ENCODE measurements at regions not wholly inside any gene's neighbourhood (a gene's known extent, or its start where the extent isn't known, plus 50 kb on each side); places are given as distances from the start of the nearest gene placed in this dataset.
"Not testable (repeated sequence)": the region's sequence is repeated elsewhere in the genome, so short reads cannot be mapped to it uniquely, and the experiment has no call there.

DNA sequence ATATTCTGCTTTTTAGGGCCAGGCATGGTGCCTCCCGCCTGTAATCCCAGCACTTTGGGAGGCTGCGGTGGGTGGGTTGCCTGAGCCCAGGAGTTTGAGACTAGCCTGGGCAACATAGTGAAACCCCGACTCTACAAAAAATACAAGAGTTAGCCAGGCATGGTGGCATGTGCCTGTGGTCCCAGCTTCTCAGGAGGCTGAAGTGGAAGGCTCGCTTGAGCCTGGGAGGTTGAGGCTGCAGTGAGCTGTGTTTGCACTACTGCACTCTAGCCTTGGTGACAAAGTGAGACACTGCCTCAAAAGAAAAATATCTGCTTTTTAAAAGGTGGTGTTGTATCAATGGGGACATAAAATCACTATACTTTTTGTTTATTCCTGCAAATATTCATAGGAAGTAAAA, 112.8 kb downstream of the C3orf38 start:
- no peak overlapping the region for H3K4me3 Mint-ChIP-seq
- DNase-seq (no peak), ATAC-seq (no peak)

GRCh38 chr3:88263417-88264100, 113.8 kb downstream of the C3orf38 start:
- DNase-seq: no peak
- no peaks in the 10 kb centered on the region for H3K9me3 Mint-ChIP-seq
- no peaks in the 10 kb centered on the region for H3K27me3 Mint-ChIP-seq
- no peaks in the 10 kb centered on the region for H3K4me1 Mint-ChIP-seq
- no peak for ATAC-seq
- H3K36me3 Mint-ChIP-seq (ENCODE audit: low read depth): no peaks in the 10 kb centered on the region
- no peak overlapping the region for H3K27ac Mint-ChIP-seq
- no peak overlapping the region for H3K4me3 Mint-ChIP-seq

More for the DNA sequence above, 112.8 kb downstream of the C3orf38 start:
- Mint-ChIP-seq H3K36me3 (ENCODE audit: low read depth) (no peaks in the 10 kb centered on the region), H3K9me3 (no peaks in the 10 kb centered on the region), H3K27ac (no peak overlapping the region), H3K27me3 (no peaks in the 10 kb centered on the region), H3K4me1 (no peaks in the 10 kb centered on the region)

- no peak for DNase-seq
- Mint-ChIP-seq H3K36me3 (ENCODE audit: low read depth) (no peaks in the 10 kb centered on the region), H3K27ac (no peak overlapping the region), H3K4me1 (no peaks in the 10 kb centered on the region), H3K27me3 (no peaks in the 10 kb centered on the region), H3K9me3 (no peaks in the 10 kb centered on the region), H3K4me3 (no peak overlapping the region)
- no peak for ATAC-seq
These were observed 117.7 kb downstream of the C3orf38 start for GRCh38 chr3:88267441-88267840.

DNA sequence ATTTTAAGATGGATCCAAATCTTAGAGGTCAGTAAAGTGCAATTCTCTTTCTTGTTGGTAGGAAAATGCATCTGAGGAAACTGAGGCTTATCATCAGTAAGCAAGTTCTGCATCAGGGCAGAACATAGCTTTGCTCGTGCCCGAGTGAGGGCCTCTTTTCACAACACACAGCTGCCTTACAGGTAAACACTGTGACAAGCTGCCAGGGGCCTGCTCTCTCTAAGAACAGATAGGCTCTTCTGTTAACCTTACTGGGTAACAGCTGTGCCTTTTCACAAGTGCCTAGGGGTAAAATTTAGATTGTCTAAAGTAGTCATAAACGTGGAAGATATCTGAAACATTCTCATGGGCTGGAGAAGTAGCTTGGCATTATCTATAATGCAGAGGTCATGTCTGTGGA, 118.1 kb downstream of the C3orf38 start:
- DNase-seq (no peak), ATAC-seq (no peak)
- H3K9me3 Mint-ChIP-seq: no peaks in the 10 kb centered on the region
- no peaks in the 10 kb centered on the region for H3K27me3 Mint-ChIP-seq
- no peaks in the 10 kb centered on the region for H3K36me3 Mint-ChIP-seq (ENCODE audit: low read depth)
- H3K4me3 Mint-ChIP-seq: no peak overlapping the region
- H3K4me1 Mint-ChIP-seq: no peaks in the 10 kb centered on the region
- H3K27ac Mint-ChIP-seq: no peak overlapping the region

- Mint-ChIP-seq H3K27ac (no peak overlapping the region), H3K36me3 (ENCODE audit: low read depth) (no peaks in the 10 kb centered on the region), H3K27me3 (no peaks in the 10 kb centered on the region), H3K4me1 (no peaks in the 10 kb centered on the region), H3K9me3 (no peaks in the 10 kb centered on the region), H3K4me3 (no peak overlapping the region)
- no peak for ATAC-seq
- DNase-seq: no peak
These were observed 130.6 kb downstream of the C3orf38 start for GRCh38 chr3:88280326-88280725.

DNA sequence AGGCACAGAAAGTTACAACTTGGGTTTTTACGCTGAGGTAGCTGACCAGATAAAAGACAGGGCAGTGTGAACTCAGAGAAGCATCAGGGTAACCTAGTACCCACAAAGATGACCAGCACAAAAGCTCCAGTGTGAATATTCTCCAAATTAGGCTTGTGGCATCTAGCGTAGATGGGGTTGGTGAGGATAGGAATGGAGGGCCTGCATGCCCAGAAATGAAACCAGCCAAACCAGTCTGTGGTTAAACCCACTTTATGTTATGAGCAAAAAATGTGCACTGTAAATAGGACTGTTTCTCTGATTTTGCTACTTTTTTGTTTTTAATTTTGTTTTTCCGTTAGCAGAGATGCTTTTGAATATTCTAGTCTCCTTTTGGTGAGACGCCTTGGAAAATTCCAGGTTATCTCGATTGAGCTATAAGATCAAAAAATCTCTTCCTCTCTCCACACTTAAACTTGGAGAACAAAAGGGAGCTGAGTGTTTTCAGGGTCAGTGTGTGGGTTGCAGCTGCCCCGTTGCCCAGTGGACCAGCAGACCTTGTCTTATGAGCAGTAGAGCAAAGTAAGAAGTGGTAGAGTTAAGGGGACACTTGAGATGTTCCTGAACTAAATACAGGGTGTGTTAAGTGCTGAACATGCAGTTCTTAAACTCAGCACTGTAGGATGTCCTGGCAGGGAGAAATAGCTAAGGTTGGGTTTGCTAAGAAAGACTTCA, 132.9 kb downstream of the C3orf38 start:
- Mint-ChIP-seq H3K9me3 (peaks cover 3% of the 10 kb centered on the region), H3K4me1 (no peaks in the 10 kb centered on the region), H3K36me3 (ENCODE audit: low read depth) (no peaks in the 10 kb centered on the region), H3K27ac (no peak overlapping the region), H3K4me3 (no peak overlapping the region), H3K27me3 (no peaks in the 10 kb centered on the region)
- ATAC-seq (no peak), DNase-seq (no peak)

- Mint-ChIP-seq H3K4me1 (no peaks in the 10 kb centered on the region), H3K36me3 (ENCODE audit: low read depth) (no peaks in the 10 kb centered on the region), H3K4me3 (no peak overlapping the region), H3K27ac (no peak overlapping the region), H3K27me3 (no peaks in the 10 kb centered on the region), H3K9me3 (peaks cover 3% of the 10 kb centered on the region)
- ATAC-seq (no peak), DNase-seq (no peak)
These were observed 133.5 kb downstream of the C3orf38 start for GRCh38 chr3:88283242-88283592.

- Mint-ChIP-seq H3K4me3 (no peak overlapping the region), H3K9me3 (peaks cover 11% of the 10 kb centered on the region), H3K27me3 (peaks cover 1% of the 10 kb centered on the region), H3K27ac (no peak overlapping the region), H3K36me3 (ENCODE audit: low read depth) (no peaks in the 10 kb centered on the region), H3K4me1 (no peaks in the 10 kb centered on the region)
- DNase-seq (no peak), ATAC-seq (no peak)
These were observed 141.7 kb downstream of the C3orf38 start for GRCh38 chr3:88291486-88291885.

- DNase-seq: no peak
- Mint-ChIP-seq H3K4me1 (no peaks in the 10 kb centered on the region), H3K9me3 (peaks cover 9% of the 10 kb centered on the region), H3K36me3 (ENCODE audit: low read depth) (no peaks in the 10 kb centered on the region), H3K4me3 (no peak overlapping the region), H3K27ac (no peak overlapping the region), H3K27me3 (peaks cover 1% of the 10 kb centered on the region)
- ATAC-seq: no peak
These were observed 148.4 kb downstream of the C3orf38 start for GRCh38 chr3:88298189-88298588.

DNA sequence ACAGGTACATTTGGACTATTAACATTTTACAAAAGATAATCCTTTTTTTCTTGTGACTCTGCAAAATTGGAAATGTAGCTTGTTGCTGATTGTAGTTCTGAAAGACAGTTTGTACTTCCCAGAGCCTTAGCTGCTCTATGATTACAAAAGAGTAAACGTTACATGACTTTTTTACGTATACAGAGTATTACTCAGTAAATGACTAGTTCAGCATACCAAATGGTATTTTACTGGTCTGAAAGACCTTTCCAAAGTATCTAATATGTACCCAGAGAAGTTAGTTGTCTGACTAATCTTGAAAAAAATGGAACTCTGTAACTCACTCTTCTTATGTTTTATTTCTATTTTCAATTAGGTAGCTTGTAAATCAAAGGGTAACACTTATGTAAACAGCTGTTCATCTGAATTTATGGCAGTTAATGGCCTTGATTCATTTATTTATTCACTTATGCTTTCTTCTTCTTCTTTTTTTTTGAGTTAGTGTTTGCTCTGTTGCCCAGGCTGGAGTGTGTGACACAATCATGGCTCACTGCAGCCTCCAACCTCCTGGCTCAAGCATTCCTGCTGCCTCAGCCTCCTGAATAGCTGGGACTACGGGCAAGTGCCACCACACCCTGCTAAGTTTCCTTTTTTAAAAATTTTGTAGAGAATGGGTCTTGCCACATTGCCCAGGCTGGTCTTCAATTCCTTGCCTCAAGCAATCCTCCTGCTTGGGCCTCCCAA, 151.7 kb downstream of the C3orf38 start:
- Mint-ChIP-seq H3K27me3 (no peaks in the 10 kb centered on the region), H3K9me3 (no peaks in the 10 kb centered on the region), H3K4me3 (no peak overlapping the region), H3K27ac (no peak overlapping the region), H3K4me1 (no peaks in the 10 kb centered on the region), H3K36me3 (ENCODE audit: low read depth) (no peaks in the 10 kb centered on the region)
- ATAC-seq (no peak), DNase-seq (no peak)

DNA sequence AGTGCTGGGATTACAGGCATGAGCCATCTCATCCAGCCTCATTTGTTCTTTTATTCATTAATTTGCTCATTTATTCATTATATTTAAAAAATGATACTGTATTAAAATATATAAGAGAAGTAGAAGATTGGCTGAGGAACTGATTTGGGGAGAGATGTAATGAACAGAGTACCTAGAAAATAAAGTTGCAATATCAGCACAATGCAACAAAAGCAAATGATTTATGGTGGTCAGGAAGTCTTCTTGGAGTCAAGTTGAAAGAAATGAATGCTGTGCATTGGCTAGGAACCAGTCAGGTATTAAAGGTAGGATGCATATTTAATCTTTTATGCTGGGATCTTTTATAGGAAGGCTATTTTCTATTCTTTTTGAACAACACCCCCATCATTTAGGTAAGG, 152.2 kb downstream of the C3orf38 start:
- Mint-ChIP-seq H3K9me3 (no peaks in the 10 kb centered on the region), H3K4me3 (no peak overlapping the region), H3K36me3 (ENCODE audit: low read depth) (no peaks in the 10 kb centered on the region), H3K4me1 (no peaks in the 10 kb centered on the region), H3K27ac (no peak overlapping the region), H3K27me3 (no peaks in the 10 kb centered on the region)
- no peak for ATAC-seq
- no peak for DNase-seq

DNA sequence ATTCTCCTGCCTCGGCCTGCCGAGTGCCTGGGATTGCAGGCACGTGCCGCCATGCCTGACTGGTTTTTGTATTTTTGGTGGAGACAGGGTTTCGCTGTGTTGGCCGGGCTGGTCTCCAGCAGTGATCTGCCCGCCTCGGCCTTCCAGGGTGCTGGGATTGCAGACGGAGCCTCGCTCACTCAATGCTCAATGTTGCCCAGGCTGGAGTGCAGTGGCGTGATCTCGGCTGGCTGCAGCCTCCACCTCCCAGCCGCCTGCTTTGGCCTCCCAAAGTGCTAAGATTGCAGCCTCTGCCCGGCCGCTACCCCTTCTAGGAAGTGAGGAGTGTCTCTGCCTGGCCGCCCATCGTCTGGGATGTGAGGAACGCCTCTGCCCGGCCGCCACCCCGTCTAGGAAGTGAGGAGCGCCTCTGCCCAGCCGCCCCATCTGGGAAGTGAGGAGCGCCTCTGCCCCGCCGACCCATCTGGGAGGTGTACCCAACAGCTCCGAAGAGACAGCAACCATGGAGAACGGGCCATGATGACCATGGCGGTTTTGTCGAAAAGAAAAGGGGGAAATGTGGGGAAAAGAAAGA, 153.7 kb downstream of the C3orf38 start:
- not testable (repeated sequence) for H3K27me3 Mint-ChIP-seq; H3K27ac Mint-ChIP-seq; H3K9me3 Mint-ChIP-seq; H3K4me3 Mint-ChIP-seq; ATAC-seq; H3K36me3 Mint-ChIP-seq (ENCODE audit: low read depth); DNase-seq; H3K4me1 Mint-ChIP-seq

DNA sequence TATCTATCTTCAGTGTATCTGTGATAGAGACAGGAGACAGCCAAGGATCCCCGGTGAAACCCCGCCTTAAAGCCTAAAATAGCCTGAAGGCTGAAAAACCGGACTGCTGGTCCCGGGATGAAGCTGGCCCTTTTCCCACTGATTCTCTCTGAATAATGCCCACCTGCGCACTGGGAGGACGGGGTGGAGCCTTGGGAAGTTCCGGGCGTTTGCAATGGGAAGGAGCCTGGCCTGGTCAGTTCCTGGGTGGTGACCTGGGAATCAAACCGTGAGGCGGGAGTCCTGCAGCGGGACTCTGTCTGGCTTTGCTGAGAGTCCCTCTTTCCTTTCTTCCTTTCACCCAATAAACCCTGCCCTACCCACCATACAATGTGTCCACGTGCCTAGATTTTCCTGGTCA, 157.9 kb downstream of the C3orf38 start:
- Mint-ChIP-seq H3K4me3 (no peak overlapping the region), H3K27ac (no peak overlapping the region), H3K27me3 (no peaks in the 10 kb centered on the region), H3K4me1 (no peaks in the 10 kb centered on the region), H3K36me3 (ENCODE audit: low read depth) (no peaks in the 10 kb centered on the region), H3K9me3 (no peaks in the 10 kb centered on the region)
- ATAC-seq: no peak
- DNase-seq: no peak

DNA sequence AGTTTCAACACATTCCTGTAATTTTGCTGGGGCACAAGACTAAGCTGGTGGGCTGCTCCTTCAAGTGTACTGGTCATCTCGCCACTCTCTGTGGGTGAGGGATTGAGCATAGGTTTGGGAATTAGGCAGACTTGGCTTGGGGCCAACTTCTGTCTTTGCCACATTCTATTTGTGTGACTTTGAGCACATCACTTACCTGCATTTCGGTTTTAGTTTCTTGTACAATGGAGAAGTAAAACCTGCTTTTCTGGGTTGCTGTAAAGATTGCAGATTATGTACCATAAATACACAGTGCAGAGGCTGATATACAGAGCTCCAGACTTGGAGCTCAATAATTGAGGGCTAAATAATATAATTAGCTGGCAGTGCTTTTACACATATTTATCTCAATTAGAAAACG, 162.1 kb downstream of the C3orf38 start:
- Mint-ChIP-seq H3K27ac (no peak overlapping the region), H3K27me3 (no peaks in the 10 kb centered on the region), H3K9me3 (no peaks in the 10 kb centered on the region), H3K36me3 (ENCODE audit: low read depth) (no peaks in the 10 kb centered on the region), H3K4me1 (no peaks in the 10 kb centered on the region), H3K4me3 (no peak overlapping the region)
- DNase-seq (no peak), ATAC-seq (no peak)

- DNase-seq (no peak), ATAC-seq (no peak)
- H3K4me3 Mint-ChIP-seq: no peak overlapping the region
These were observed 162.5 kb downstream of the C3orf38 start for GRCh38 chr3:88312256-88312655.

More at GRCh38 chr3:88312256-88312655, 162.5 kb downstream of the C3orf38 start:
- Mint-ChIP-seq H3K4me1 (no peaks in the 10 kb centered on the region), H3K36me3 (ENCODE audit: low read depth) (no peaks in the 10 kb centered on the region), H3K27ac (no peak overlapping the region), H3K27me3 (no peaks in the 10 kb centered on the region), H3K9me3 (no peaks in the 10 kb centered on the region)
